Ectodermal cell (in vitro differentiated cells): ENCODE measurements at regions not wholly inside any gene's neighbourhood (a gene's known extent, or its start where the extent isn't known, plus 50 kb on each side); places are given as distances from the start of the nearest gene placed in this dataset.

Source experiments
- H3K27ac ChIP-seq: 2 replicates; pipeline ENCODE4 v1.7.0; 2013; ENCODE audit warnings: mild to moderate bottlenecking, low read depth, low read length; ENCODE audit not compliant: insufficient read depth, poor library complexity, severe bottlenecking
- H3K27me3 ChIP-seq: 2 replicates; pipeline ENCODE4 v1.7.0; 2013; ENCODE audit warnings: mild to moderate bottlenecking, low read length; ENCODE audit not compliant: insufficient read depth, control insufficient read depth, poor library complexity, severe bottlenecking
- H3K36me3 ChIP-seq: one replicate; pipeline ENCODE4 v1.7.0; 2013; ENCODE audit warnings: low read length; ENCODE audit not compliant: control insufficient read depth, insufficient read depth
- H3K4me1 ChIP-seq: one replicate; pipeline ENCODE4 v1.7.0; 2013; ENCODE audit warnings: low read length; ENCODE audit not compliant: control insufficient read depth, insufficient read depth
- H3K4me3 ChIP-seq: 2 replicates; pipeline ENCODE4 v1.7.0; 2013; ENCODE audit warnings: low read depth, low read length, control low read depth; ENCODE audit not compliant: insufficient read depth
- H3K9me3 ChIP-seq: 2 replicates; pipeline ENCODE4 v1.7.0; 2013; ENCODE audit warnings: mild to moderate bottlenecking, low read length, moderate library complexity; ENCODE audit not compliant: control insufficient read depth
- WGBS, 2 experiments: methylation state at CpG; one replicate each; pipeline ENCODE4 v1.1.7; 2013; ENCODE audit warnings: missing lambda C conversion rate in 2 of 2; 5-methylcytosine and 5-hydroxymethylcytosine counted together

GRCh38 chr20:24341781-24342180 is 127.6 kb upstream of the SYNDIG1 start:
- no peaks in the 10 kb centered on the region for H3K36me3 ChIP-seq
- H3K9me3 ChIP-seq = no peaks in the 10 kb centered on the region
- 94 to 96% methylated on average over 3 of the region's 3 CpGs for WGBS, 2 experiments

GRCh38 chr20:24340933-24341332 is 128.5 kb upstream of the SYNDIG1 start:
- WGBS, 2 experiments = 94 to 97% methylated on average over 2 of the region's 2 CpGs
- Histone ChIP-seq H3K27me3 (no peaks in the 10 kb centered on the region), H3K27ac (no peak overlapping the region), H3K36me3 (no peaks in the 10 kb centered on the region), H3K9me3 (no peaks in the 10 kb centered on the region), H3K4me3 (no peak overlapping the region), H3K4me1 (no peaks in the 10 kb centered on the region)

More at GRCh38 chr20:24341781-24342180, 127.6 kb upstream of the SYNDIG1 start:
- no peaks in the 10 kb centered on the region for H3K4me1 ChIP-seq
- no peak overlapping the region for H3K27ac ChIP-seq
- no peaks in the 10 kb centered on the region for H3K27me3 ChIP-seq
- no peak overlapping the region for H3K4me3 ChIP-seq

GRCh38 chr20:24339210-24339641 is 130.2 kb upstream of the SYNDIG1 start:
- Histone ChIP-seq H3K4me1 (no peaks in the 10 kb centered on the region), H3K9me3 (no peaks in the 10 kb centered on the region), H3K4me3 (no peak overlapping the region), H3K36me3 (no peaks in the 10 kb centered on the region), H3K27me3 (no peaks in the 10 kb centered on the region), H3K27ac (no peak overlapping the region)
- 87 to 93% methylated on average over 5 of the region's 5 CpGs for WGBS, 2 experiments

- no peaks in the 10 kb centered on the region for H3K9me3 ChIP-seq
- WGBS, 2 experiments = 90 to 98% methylated on average over 5 of the region's 5 CpGs
- no peaks in the 10 kb centered on the region for H3K4me1 ChIP-seq
Measured at GRCh38 chr20:24337551-24337950, 131.9 kb upstream of the SYNDIG1 start.

GRCh38 chr20:24337069-24337468 is 132.4 kb upstream of the SYNDIG1 start:
- whole genome bisulfite sequencing, 2 experiments = 44% methylated on average over 4 of the region's 4 CpGs

More at GRCh38 chr20:24337551-24337950, 131.9 kb upstream of the SYNDIG1 start:
- Histone ChIP-seq H3K4me3 (no peak overlapping the region), H3K36me3 (no peaks in the 10 kb centered on the region), H3K27ac (no peak overlapping the region), H3K27me3 (no peaks in the 10 kb centered on the region)

GRCh38 chr20:24334830-24335229 is 134.6 kb upstream of the SYNDIG1 start:
- no peaks in the 10 kb centered on the region for H3K4me1 ChIP-seq
- H3K36me3 ChIP-seq = no peaks in the 10 kb centered on the region
- H3K4me3 ChIP-seq = no peak overlapping the region
- H3K27ac ChIP-seq = no peak overlapping the region
- H3K9me3 ChIP-seq = no peaks in the 10 kb centered on the region
- 86 to 87% methylated on average over 2 of the region's 2 CpGs for WGBS, 2 experiments
- no peaks in the 10 kb centered on the region for H3K27me3 ChIP-seq

More at GRCh38 chr20:24337069-24337468, 132.4 kb upstream of the SYNDIG1 start:
- H3K27me3 ChIP-seq = no peaks in the 10 kb centered on the region
- H3K36me3 ChIP-seq = no peaks in the 10 kb centered on the region
- H3K9me3 ChIP-seq = no peaks in the 10 kb centered on the region
- H3K27ac ChIP-seq = no peak overlapping the region
- no peak overlapping the region for H3K4me3 ChIP-seq
- no peaks in the 10 kb centered on the region for H3K4me1 ChIP-seq

- H3K27ac ChIP-seq = no peak overlapping the region
- no peaks in the 10 kb centered on the region for H3K36me3 ChIP-seq
- H3K4me1 ChIP-seq = no peaks in the 10 kb centered on the region
- no peak overlapping the region for H3K4me3 ChIP-seq
- no peaks in the 10 kb centered on the region for H3K27me3 ChIP-seq
- no peaks in the 10 kb centered on the region for H3K9me3 ChIP-seq
Measured at GRCh38 chr20:24332956-24333355, 136.5 kb upstream of the SYNDIG1 start.

- no peaks in the 10 kb centered on the region for H3K4me1 ChIP-seq
- no peaks in the 10 kb centered on the region for H3K27me3 ChIP-seq
- 83 to 90% methylated on average over 4 of the region's 4 CpGs for WGBS, 2 experiments
- H3K9me3 ChIP-seq = no peaks in the 10 kb centered on the region
- H3K27ac ChIP-seq = no peak overlapping the region
- H3K36me3 ChIP-seq = no peaks in the 10 kb centered on the region
- H3K4me3 ChIP-seq = no peak overlapping the region
Measured at GRCh38 chr20:24331939-24332338, 137.5 kb upstream of the SYNDIG1 start.

GRCh38 chr20:24328901-24329300 is 140.5 kb upstream of the SYNDIG1 start:
- no peaks in the 10 kb centered on the region for H3K36me3 ChIP-seq
- H3K4me1 ChIP-seq = no peaks in the 10 kb centered on the region
- H3K4me3 ChIP-seq = no peak overlapping the region
- no peaks in the 10 kb centered on the region for H3K9me3 ChIP-seq
- 92 to 94% methylated on average over 2 of the region's 2 CpGs for WGBS, 2 experiments
- no peaks in the 10 kb centered on the region for H3K27me3 ChIP-seq
- H3K27ac ChIP-seq = no peak overlapping the region

- WGBS, 2 experiments = 89 to 98% methylated on average over 3 of the region's 3 CpGs
- H3K27me3 ChIP-seq = no peaks in the 10 kb centered on the region
Measured at GRCh38 chr20:24321973-24322372, 147.5 kb upstream of the SYNDIG1 start.

More at GRCh38 chr20:24321973-24322372, 147.5 kb upstream of the SYNDIG1 start:
- H3K27ac ChIP-seq = no peak overlapping the region
- H3K36me3 ChIP-seq = no peaks in the 10 kb centered on the region
- H3K4me3 ChIP-seq = no peak overlapping the region
- no peaks in the 10 kb centered on the region for H3K4me1 ChIP-seq
- H3K9me3 ChIP-seq = no peaks in the 10 kb centered on the region
